GOT3 (cell line): ENCODE measurements at regions not wholly inside any gene's neighbourhood (a gene's known extent, or its start where the extent isn't known, plus 50 kb on each side); places are given as distances from the start of the nearest gene placed in this dataset.
"Not testable (repeated sequence)": the region's sequence is repeated elsewhere in the genome, so short reads cannot be mapped to it uniquely, and the experiment has no call there.

Experiments used
- DNase-seq: peaks from one replicate; lab custom pipeline; 2025; ENCODE audit warnings: mixed read lengths; lab: John Stamatoyannopoulos, UW

DNA sequence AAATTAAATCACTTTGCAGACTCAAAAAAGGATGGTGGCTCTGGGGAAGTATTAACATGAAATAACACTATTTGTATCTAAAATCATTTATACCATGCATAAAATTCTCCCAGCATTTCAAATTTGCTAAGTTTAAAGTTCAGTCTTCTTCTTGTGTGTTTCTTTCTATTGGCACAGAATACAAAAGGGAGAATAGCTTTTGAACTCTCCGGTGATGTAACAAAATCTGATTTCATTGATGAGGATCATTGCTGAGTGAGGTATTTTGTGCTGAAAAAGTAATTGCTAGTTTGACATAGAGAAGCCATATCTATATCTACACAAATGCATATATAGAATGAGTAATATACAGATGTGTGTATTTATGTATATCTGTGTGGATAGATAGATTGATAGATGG, 174.8 kb downstream of the LACC1 start:
- no peak for DNase-seq

DNA sequence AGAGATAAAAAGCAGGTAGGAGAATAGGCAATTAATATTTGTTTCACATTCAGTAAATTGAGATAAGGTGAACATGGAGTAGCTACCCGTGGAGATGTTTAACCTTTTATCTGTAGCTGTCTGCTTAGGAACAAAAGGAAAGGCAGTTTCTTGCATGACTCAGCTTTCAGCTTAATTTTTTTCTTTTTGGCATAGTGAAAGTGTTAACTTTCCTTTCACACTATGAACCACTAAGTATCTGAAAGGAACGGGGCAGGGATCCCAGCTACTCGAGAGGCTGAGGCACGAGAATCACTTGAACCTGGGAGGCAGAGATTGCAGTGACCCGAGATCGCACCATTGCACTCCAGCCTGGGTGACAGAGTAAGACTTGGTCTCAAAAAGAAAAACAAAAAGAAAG, 176.0 kb downstream of the LACC1 start:
- not testable (repeated sequence) for DNase-seq

DNA sequence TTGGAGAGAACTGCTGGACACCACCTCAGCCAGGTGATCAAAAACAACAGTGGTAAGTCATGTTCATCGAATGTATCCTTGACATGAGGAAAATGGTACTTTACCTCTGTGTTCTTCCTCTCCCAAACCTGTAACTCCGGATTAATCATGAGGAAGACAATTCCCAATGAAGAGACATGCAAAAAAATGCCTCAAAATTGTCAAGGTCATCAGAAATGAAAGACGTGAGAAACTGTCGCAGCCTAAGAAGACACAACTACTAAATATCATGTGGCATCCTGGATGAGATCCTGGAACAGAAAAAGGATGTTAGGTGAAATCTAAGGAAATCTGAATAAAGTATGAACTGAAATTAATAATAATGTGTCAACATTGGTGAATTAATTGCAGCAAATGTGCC, 178.4 kb downstream of the LACC1 start:
- no peak for DNase-seq

DNA sequence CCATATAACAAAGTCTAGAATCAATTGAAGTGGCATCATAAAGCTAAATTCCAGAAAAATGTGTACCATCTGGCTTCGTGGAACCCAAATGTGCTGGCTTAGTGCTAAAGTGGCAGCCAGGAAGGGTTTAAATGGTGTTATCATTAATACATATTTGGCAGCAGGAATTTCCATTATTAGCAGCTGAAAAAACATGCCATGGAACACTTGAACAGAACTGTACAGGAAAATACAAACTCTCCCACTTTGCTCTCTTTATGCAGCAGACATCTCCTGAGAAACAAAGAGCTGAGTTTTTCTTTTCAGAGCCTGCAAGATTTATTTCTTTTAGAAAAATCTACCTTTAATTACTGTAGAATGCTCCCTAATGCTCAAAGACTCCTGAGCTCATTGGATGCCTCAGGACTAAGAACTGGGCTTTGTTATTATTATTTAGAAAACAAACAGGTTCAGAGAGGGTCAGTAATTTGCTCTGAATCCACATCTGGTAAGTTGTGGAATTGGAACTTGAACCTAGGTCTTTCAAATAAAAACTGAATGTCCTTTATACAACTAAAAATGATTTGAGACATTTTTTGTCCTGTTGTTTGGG, 179.0 kb downstream of the LACC1 start:
- DNase-seq, result no peak

DNA sequence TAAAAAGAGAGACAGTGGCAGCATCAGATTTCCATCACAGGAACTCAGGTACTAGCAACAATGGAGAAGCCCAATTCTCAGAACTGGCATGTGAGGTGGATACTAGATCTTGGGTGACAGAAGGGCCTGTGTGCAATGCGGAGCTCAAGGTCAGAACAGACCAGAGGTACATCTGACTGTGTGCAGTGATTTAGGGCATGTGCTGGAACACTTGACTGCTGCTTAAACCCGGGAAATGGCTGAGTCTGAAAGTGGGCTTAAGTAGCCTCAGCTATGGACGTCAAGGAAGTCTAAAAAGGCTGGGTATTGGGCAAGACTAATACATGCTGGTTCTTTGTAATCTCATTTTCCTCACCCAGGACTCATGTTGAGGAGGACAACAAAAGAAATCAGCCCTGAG, 182.2 kb downstream of the LACC1 start:
- DNase-seq, result no peak

DNA sequence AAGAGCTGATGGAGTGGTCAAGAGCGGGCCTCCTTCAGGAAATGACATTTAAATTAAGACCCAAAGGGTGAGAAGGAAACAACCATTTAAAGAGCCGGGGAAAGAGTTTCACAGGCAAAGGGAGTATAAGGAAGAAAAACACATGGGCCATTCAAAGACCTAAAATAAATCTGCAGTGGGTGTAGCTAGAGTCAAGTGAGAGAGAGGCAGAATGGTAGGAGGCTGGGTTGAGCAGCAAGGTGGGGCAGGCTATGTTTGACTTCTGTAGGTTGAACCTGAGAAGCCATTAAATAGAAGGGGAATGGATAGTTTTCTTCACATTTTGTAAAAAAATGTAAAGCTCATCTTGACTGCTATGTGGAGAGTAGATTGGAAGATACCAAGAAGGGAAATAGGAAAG, 183.8 kb downstream of the LACC1 start:
- no peak for DNase-seq

DNA sequence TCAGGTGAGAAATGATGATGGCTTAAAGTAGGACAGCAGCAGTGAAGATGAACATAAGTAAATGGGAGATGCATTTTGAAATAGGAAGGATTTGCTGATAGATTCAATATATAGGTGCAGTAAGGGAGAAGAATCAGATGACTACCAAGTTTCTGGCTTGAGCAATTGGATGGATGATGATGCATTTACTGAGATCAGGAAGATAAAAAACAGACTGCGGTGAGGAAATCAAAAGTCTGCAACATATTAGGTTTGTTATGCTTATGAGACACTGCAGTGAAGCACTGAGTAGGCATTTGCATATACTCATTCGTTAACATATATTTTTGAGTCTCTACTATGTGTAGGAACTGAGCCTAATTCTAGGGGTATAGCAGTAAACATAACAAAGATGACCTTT, 184.2 kb downstream of the LACC1 start:
- no peak for DNase-seq

DNA sequence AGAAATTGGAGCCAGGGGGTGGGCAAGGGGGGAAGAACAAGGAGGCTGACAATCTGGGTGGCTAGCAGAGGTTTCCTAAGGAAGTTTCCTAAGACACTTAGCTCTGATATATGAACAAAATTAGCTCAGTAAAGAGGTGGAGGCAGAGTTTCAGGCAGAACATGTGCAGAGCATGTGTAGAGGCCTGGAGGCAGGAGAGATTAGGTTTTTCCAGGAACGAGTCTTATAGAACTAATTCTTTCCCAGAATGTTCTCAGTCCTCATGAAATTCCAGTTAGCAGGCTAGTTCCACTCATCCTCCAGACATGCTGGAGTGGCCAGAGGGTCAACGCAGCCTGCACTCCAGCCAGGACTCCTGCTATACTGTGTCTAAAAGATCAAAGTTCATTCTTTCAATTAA, 184.7 kb downstream of the LACC1 start:
- no peak for DNase-seq

DNA sequence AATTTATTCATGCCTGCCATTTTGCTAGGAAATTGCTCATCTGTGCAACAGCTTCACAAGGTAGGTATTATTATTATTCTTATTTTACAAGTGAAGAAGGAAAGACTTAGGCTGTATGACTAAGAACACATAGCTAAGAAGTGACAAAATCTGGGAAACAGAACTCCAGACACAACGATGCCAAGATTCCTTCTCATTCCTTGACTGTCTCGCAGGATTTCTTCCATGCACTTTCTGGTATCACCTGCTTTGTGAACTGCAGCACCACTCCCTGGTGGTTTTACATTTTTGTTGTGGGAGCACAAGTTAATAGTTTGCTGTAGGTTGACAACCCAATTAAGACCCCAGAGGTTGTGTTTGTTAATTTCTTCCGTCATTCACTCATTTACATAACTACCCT, 188.5 kb downstream of the LACC1 start:
- DNase-seq, result no peak

DNA sequence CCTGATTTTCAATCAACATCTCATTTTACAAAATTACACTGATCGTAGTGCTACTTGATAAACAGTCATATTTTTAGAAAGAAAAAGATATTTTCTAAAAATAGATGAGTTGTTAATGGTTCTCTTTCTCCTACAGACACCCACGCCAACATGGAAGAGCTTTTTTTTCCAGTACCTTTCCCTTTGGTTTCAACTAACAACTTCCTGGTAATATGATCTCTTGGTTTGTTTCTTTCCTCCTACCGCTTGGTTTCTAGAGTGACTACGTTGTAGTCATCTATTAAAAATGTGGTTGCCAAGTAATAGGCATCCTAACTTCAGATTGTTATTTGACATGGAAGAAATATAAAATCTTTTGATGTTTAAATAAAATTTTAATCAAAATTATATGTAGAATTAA, 189.0 kb downstream of the LACC1 start:
- DNase-seq, result no peak

DNA sequence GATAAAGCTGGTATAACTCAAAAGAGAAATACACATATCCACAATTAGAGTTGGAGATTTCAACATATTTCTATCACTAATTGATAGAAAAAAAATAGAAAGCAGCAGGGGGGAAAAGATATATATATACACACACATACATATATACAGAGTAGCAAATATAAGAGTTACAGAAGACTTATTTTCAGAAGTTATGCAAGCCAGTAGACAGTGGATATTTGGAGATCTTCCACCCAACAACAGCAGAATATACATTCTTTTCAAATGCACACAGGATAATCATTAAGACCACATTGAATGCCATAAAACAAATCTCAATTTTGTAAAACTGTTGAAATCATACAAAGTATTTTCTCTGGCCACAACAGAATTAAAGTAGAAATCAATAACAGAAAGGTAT, 192.8 kb downstream of the LACC1 start:
- no peak for DNase-seq

DNA sequence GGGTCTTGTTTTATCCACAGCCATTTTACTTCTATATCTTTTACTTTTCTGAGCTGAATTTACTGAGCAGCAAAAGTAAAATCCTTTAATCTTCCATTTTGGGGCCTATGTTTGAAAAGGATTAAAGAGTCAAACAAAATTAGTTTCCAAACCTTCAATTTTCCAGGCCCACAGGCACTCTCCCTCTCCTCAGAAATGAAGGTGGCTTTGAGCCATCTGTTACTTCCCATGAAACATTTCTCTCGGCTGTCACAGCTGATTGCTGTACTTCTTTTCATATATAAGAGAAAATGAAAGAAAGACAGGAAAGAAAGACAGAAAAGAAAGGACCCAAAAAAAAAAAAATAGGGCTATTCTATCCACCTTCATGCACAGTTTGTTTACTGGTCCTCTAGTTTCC, 194.9 kb downstream of the LACC1 start:
- no peak for DNase-seq

DNA sequence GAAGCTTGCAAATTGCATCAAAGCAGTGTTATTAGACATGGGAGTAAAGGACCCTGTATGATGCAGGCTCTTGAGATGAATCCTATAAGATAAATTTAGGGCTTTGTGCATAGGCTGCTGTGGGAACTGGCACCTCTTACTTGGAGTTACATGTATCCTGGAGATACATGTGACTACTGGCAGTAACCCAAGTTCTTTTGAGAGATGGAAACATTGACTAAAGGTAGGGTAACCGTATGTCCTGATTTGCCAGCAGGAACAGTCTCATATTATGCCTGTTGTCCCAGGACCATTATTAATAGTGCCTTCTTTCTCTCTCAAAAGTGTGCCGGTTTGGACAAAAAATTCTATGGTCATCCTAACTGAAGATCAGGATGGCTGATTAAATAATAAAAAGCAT, 195.4 kb downstream of the LACC1 start:
- no peak for DNase-seq

DNA sequence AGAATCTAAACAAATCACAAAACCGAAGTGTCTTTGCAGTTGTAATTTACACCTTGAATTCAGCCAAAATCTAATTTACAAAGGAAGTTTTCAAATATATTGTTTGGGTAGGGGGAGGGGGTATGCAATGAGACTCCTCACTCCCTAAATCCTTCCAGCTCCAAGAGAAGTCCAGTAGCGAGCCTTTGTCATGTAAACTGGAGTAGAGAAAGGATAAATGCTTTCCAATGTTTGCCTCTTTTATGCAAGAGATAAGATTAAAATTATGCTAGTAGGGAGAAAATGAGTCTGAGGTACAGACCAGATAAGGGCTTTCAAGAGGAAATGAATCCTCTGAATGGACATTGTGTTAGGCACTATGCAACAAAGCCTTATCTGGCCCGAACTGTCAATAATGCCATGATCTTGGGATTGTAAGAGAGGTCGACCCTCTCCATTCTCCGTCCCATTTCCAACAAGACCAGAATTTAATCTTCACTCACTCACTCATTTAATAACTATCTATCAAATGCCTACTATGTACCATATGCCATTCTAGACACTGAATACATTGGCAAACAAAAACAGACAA, 199.2 kb downstream of the LACC1 start:
- no peak for DNase-seq

DNA sequence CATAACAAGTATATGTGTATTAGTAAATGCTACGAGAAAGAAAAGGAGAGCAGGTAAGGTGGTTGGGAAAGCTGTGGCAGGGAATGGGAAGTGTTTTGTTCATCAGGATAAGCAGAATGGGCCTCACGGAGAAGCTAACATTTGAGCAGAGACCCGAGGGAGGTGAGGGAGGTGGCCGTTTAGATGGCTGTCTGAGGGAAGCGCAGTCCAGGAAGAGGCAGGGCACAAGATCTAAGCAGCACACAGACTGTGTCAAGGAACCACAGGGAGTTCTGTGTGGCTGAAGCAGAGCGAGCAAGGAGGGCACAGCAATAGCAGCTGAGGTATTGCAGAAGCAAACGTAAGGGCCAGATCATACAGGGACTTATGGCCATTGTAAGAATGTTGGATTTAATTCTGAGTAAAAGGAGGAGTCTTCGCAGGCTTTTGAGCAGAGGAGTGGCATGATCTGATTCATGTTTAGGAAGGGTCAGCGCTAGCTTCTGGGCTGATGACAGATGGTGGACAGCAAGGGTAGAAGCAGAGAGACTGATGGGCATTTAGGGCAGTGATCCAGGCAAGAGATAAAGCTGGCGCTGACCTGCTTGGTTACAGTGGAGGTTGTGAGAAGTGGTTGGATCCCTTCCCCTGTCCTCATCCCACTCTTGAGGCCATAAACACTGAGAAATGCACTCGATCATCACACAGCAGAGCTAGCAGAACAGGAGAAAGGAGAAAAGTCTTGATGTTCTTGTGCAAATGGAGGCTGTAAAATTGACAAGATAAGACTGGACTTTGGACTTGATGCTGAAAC, 199.9 kb downstream of the LACC1 start:
- no peak for DNase-seq

DNA sequence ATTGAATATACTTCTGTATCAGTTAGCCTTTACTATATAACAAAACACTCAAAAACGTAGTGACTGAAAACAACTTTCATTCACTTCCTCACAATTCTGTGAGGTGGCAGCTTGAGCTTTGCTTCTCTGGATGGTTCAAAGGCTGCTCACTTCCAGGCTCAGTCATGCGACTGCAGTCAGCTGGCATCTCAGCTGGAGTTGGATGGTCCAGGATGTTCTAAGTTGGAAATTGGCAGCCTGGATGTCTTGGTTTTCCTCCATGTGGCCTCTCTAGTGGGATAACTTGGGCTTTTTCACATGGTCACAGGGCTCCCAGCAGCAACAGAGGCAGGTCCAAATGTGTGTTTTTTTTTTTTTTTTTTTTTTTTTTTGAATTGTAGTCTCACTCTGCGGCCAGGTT, 204.4 kb downstream of the LACC1 start:
- DNase-seq, result no peak

DNA sequence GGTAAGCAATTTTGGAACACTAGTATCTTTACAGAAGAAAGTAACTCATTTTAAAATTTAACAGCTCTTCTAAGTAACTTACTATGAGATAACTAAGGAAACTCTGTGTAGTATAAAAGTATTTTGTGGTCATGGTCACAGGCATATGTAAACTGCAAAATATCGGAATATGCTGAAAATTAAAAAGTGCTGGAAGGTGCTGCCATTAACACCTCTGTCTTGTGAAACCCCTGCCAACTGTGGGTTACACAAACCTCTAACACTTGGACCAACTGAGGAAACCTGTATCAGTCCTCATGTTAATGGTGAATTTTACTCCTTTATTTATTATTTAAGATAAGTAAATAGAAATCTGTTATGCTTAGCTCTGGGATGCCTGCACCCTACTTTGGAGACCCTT, 206.7 kb downstream of the LACC1 start:
- no peak for DNase-seq

DNA sequence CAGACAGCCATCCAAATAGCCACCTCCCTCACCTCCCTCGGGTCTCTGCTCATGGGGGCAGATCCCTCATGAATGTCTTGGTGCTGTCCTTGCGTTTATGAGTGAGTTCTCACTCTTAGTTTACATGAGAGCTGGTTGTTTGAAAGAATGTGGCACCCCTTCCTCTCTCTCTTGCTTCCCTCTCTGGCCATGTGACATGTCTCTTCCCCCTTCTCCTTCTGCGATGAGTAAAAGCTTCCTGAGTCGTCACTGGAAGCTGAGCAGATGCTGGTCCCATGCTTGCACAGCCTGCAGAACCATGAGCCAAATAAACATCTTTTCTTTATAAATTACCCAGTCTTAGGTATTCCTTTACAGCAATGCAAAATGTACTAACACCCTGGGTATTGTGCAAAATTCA, 208.7 kb downstream of the LACC1 start:
- DNase-seq, result no peak

DNA sequence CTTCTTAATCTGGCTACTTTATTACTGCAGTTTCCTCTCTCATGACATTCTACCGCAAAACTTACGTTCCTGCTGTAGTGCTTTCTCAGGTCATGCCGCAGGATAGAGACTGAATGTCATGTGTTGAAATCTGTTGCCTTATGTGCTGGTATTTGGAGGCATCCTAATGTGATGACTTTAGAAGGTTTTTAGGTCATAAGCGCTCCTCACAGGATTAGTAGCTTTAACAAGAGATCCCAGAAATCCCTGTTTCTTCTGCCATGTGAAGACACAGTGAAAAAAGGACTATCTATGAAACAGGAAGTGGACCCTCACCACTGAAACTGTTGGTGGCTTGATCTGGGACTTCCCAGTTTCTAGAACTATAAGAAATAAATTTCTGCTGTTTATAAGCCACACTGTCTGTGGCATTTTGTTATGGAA, 209.3 kb downstream of the LACC1 start:
- DNase-seq, result no peak

DNA sequence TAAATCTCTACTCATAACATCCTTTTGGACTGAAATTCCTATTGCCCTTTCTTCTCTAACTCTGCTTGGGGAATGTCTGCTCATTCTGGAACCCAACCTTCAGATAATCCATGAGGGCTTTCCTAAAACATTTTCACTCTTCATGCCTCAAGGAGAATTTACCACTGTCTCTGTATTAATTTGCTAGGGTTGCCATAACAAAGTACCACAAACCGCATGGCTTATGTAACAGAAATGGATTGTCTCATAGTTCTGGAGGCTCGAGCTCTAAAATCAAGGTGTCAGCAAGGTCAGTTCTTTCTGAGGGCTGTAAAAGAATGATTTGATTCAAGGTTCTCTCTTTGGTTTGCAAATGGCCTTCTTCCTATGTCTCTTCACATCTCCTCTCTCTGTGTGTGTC, 209.7 kb downstream of the LACC1 start:
- DNase-seq, result no peak

DNA sequence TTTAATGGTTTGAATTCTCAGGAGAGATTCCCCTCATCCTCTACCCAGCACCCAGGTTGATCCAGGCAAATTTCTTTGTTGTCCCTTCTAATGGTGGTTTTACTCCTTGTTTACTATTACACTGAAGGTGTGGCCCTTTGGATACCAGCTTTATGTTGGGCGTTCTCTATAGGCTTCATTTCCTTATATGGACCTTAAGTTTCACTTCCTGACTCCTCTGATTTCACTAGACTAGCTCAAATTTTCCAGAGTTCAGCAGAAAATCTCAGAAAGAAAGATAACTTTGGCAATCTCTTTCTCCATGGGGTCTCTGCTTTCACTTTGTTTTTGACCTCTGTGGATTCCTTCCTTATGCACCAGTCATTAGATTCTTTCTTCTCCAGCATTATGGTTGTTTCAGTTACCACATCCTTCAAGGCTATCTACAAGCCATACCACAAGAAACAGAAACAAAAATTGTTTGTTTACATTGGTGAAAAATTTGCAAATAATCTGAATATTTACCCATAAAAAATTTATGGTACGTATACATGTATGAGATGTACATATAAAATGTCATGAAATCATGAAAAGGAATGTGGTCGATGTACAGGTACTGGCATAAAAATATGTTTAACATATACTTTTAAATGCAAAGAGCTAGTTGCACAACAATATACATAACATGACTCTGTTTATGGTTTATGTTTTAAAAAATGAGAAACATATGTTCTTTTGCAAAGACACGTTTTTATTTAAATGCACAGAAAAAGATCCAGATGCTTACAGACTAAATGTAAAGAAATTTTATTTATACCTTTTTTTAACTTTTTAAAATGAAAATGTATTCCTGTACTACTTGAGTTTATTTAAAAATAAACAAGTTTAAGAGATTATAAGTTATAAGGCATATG, 212.6 kb downstream of the LACC1 start:
- DNase-seq, result no peak
